HepG2 (cell line): ENCODE measurements at regions not wholly inside any gene's neighbourhood (a gene's known extent, or its start where the extent isn't known, plus 50 kb on each side); places are given as distances from the start of the nearest gene placed in this dataset.

ENCODE experiments used
- ATAC-seq: fragments of 200-7000 bp; cut with Tn5 transposase; 3 replicates; pipeline ENCODE4 v1.9.1; 2020; ENCODE audit warnings: mild to moderate bottlenecking, moderate library complexity
- BruUV-seq: library from RNA; stranded (reverse); fragments of 400-500 nt; replicated peaks from 2 replicates; lab custom pipeline; 2021; lab: Mats Ljungman, UMichigan
- CTCF ChIA-PET: fragments of 300-600 bp; formaldehyde crosslinking; extraction: SDS; loops from one replicate; lab custom pipeline; 2021; ENCODE audit warnings: low total read pairs, inconsistent platforms, low intra/inter-chr PET ratio; lab: Yijun Ruan, JAX
- POLR2A ChIA-PET: fragments of 350-600 bp; sonication (Branson Sonifier 250); formaldehyde crosslinking; loops from one replicate; lab custom pipeline; 2020; ENCODE audit warnings: antibody characterized with exemption, inconsistent platforms; lab: Yijun Ruan, JAX
- DNase-seq: peaks from one replicate; pipeline ENCODE4 v3.0.0-alpha.2; 2015; ENCODE audit warnings: low spot score
- FAIRE-seq: peaks from 3 replicates; lab custom pipeline; 2011; peaks lifted over from hg19 to GRCh38; lab: Jason Lieb, UNC
- H2AFZ ChIP-seq: one replicate; pipeline ENCODE4 v1.6.1; 2011; ENCODE audit warnings: low read length, inconsistent platforms
- H3K27ac ChIP-seq: fragments of 300-600 bp; 3 replicates; pipeline ENCODE4 v1.8.0; 2011; ENCODE audit warnings: mixed run types, mild to moderate bottlenecking, mixed read lengths, low read length, inconsistent platforms; ENCODE audit not compliant: insufficient read depth; ENCODE audit errors: extremely low read length
- H3K27me3 ChIP-seq, 2 experiments: fragments of 200-600 bp in 1 of 2; 2 replicates in 1 of 2; 3 replicates in 1 of 2; pipeline versions ENCODE4 v1.6.0 to v1.8.0; 2011; ENCODE audit warnings: low read length in 2 of 2, mild to moderate bottlenecking in 2 of 2, moderate library complexity in 2 of 2, inconsistent platforms in 1 of 2; ENCODE audit not compliant: insufficient read depth in 2 of 2, control insufficient read depth in 1 of 2
- H3K36me3 ChIP-seq, 2 experiments: fragments of 200-600 bp in 1 of 2; replicated peaks in 1 of 2; 2 replicates in 1 of 2; 3 replicates in 1 of 2; pipeline versions ENCODE4 v1.5.1 to v1.8.0; 2011; ENCODE audit warnings: low read length in 2 of 2, inconsistent platforms in 1 of 2; ENCODE audit not compliant: insufficient read depth in 2 of 2, control insufficient read depth in 1 of 2
- H3K4me1 ChIP-seq: 2 replicates; pipeline ENCODE4 v1.5.1; 2012; ENCODE audit warnings: low read length, inconsistent platforms; ENCODE audit not compliant: insufficient read depth
- H3K4me2 ChIP-seq: 2 replicates; pipeline ENCODE4 v1.6.0; 2011; ENCODE audit warnings: low read depth, low read length, inconsistent platforms
- H3K4me3 ChIP-seq, 3 experiments: fragments of 200-600 bp in 1 of 3; sonication (generic), shearing (Covaris generic) in 1 of 3; replicated peaks in 1 of 3; 2 replicates each; pipeline ENCODE4 v1.5.1; 2011 to 2016; ENCODE audit warnings: low read length in 3 of 3, inconsistent platforms in 2 of 3, low read depth in 2 of 3, mild to moderate bottlenecking in 2 of 3, control low read depth in 1 of 3, mixed read lengths in 1 of 3; ENCODE audit not compliant: insufficient read depth in 1 of 3
- H3K79me2 ChIP-seq: one replicate; pipeline ENCODE4 v1.6.1; 2011; ENCODE audit warnings: low read length, inconsistent platforms; ENCODE audit not compliant: insufficient read depth
- H3K9ac ChIP-seq: 2 replicates; pipeline ENCODE4 v1.6.0; 2011; ENCODE audit warnings: mild to moderate bottlenecking, low read depth, low read length, inconsistent platforms; ENCODE audit not compliant: insufficient read depth
- H3K9me3 ChIP-seq: 2 replicates; pipeline ENCODE4 v1.5.1; 2012; ENCODE audit warnings: mild to moderate bottlenecking, low read length
- H4K20me1 ChIP-seq: 2 replicates; pipeline ENCODE4 v1.6.0; 2011; ENCODE audit warnings: inconsistent platforms, mild to moderate bottlenecking, low read length, moderate library complexity; ENCODE audit not compliant: insufficient read depth
- MAFF ChIP-seq: IDR thresholded peaks from 2 replicates; pipeline ENCODE4 v1.6.1; 2011; ENCODE audit warnings: low read depth, low read length, improper control_type of control experiment
- MAFK ChIP-seq, 2 experiments: IDR thresholded peaks in 1 of 2; conservative IDR thresholded peaks in 1 of 2; 2 replicates each; pipeline ENCODE4 v1.6.1; 2011; ENCODE audit warnings: improper control_type of control experiment in 2 of 2, low read length in 2 of 2
- XBP1 ChIP-seq: sonication (generic); formaldehyde crosslinking; IDR thresholded peaks from 2 replicates; pipeline ENCODE4 v1.5.0; 2020; ENCODE audit warnings: missing genetic modification reagents
- ZMYM2 ChIP-seq: sonication (generic); formaldehyde crosslinking; IDR thresholded peaks from 2 replicates; pipeline ENCODE4 v1.8.0; 2022; ENCODE audit warnings: mild to moderate bottlenecking, missing genetic modification reagents
- ZNF10 ChIP-seq: sonication (generic); formaldehyde crosslinking; IDR thresholded peaks from 2 replicates; pipeline ENCODE4 v1.4.0; 2020; ENCODE audit warnings: mild to moderate bottlenecking, low read depth, missing genetic modification reagents, borderline replicate concordance
- ZNF234 ChIP-seq: sonication (generic); formaldehyde crosslinking; conservative IDR thresholded peaks from 2 replicates; pipeline ENCODE4 v1.5.1; 2020; ENCODE audit warnings: mild to moderate bottlenecking, missing genetic modification reagents
- ZNF556 ChIP-seq: sonication (generic); formaldehyde crosslinking; IDR thresholded peaks from 2 replicates; pipeline ENCODE4 v1.4.0; 2020; ENCODE audit warnings: mild to moderate bottlenecking, missing genetic modification reagents, borderline replicate concordance
- ZNF839 ChIP-seq: sonication (generic); formaldehyde crosslinking; IDR thresholded peaks from 2 replicates; pipeline ENCODE4 v1.4.0; 2020; ENCODE audit warnings: missing genetic modification reagents, mild to moderate bottlenecking, borderline replicate concordance
- WGBS: methylation state at CpG from one replicate; pipeline ENCODE4 v1.1.6; 2017; ENCODE audit warnings: low lambda C conversion rate; 5-methylcytosine and 5-hydroxymethylcytosine counted together
- in situ Hi-C: cut with HindIII; loops from 2 replicates; pipeline ENCODE4 v1.10.0; 2017; ENCODE audit warnings: low pct_unique_long_range_greater_than_20kb; ENCODE audit not compliant: extremely low pct_ligation_motif_present
- intact Hi-C: fragments of 100-400 bp; cut with micrococcal nuclease; formaldehyde crosslinking; loops from one replicate; pipeline ENCODE4 v1.10.0; 2022; ENCODE audit not compliant: unreplicated experiment
- TF ChIP-seq, protein P1 (sequence below): IDR thresholded peaks from 2 replicates; pipeline ENCODE4 v1.6.1; 2016; ENCODE audit warnings: control low read depth

DNA sequence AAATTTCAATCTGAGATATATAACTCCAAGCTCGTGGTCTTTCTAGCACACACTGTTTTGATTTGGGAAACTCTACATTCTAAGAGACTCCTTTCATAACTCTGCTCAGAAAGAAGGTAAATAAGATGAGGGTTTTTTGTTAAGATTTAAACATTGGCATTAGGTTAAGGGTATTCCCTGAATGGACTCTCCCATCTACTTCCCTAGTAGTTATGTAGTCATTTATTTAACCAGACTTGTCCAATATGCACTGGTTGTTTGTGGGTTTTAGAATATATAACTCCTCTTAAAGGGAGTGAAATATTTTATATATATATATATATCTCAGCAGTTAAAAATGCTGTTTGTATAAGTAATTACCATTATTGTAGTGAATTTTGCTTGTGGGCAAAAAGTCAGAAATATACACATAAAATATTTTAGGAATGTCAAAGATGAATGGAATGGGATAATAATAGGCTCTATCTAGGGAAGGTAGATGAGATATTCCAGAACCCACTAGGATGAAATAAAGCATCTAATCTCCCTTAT is 61.5 kb upstream of the WDR75 start (continued):
- TF ChIP-seq ZNF234 (CRISPR knock-in tag), result no peak

DNA sequence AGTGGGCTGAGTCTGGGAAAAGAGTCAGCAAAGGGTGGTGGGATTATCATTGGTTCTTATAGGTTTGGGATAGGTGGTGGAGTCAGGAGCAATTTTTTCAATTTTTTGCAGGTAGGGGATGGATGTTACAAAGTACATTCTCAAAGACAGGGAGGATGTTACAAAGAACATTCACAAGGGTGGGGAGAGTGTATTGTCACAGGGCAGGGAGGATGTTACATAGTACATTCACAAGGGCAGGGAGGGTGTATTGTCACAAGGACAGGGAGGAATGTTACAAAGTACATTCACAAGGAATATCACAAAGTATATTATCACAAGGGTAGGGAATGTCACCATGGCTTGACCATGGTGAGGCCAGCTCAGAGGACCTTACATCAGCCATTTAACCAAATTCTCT is 58.6 kb upstream of the WDR75 start:
- in situ Hi-C loops, result no loop called here
- TF ChIP-seq ZNF839 (CRISPR knock-in tag) (no peak), ZMYM2 (CRISPR knock-in tag) (no peak), ZNF556 (no peak)
- Histone ChIP-seq H3K4me2 (no peak overlapping the region), H3K4me3 (no peak overlapping the region), H3K9ac (no peak overlapping the region), H3K79me2 (no peaks in the 10 kb centered on the region), H3K27me3 (no peaks in the 10 kb centered on the region), H3K9me3 (no peaks in the 10 kb centered on the region), H3K27ac (no peak overlapping the region), H2AFZ (no peak overlapping the region), H3K4me1 (no peaks in the 10 kb centered on the region), H3K36me3 (no peaks in the 10 kb centered on the region), H4K20me1 (no peaks in the 10 kb centered on the region)
- no peak for DNase-seq
- no peak for FAIRE-seq
- intact Hi-C loops, result no loop called here
- no peak; the same call in 2 of the 3 replicates for ATAC-seq
- BruUV-seq, result no TSS peak
- ChIA-PET CTCF (no interaction called here), POLR2A (no interaction called here)

DNA sequence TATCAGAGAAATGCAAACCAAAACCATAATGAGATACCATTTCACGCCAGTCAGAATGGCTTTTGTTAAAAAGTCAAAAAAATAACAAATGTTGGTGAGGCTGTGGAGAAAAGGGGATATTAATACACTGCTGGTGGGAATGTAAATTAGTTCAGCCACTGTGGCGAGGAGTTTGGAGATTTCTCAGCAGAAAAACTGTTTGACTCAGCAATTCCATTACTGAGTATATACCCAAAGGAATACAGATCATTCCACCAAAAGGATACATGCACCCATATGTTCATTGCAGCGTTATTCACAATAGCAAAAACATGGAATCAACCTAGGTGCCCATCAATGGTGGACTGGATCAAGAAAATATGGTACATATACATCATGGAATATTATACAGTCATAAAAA is 54.5 kb upstream of the WDR75 start:
- intact Hi-C loops, result no loop called here
- Histone ChIP-seq H3K27ac (no peak overlapping the region), H3K9ac (no peak overlapping the region), H2AFZ (no peak overlapping the region), H3K4me2 (no peak overlapping the region), H4K20me1 (no peaks in the 10 kb centered on the region), H3K36me3 (no peaks in the 10 kb centered on the region), H3K79me2 (no peaks in the 10 kb centered on the region), H3K4me1 (no peaks in the 10 kb centered on the region), H3K4me3 (no peak overlapping the region), H3K9me3 (no peaks in the 10 kb centered on the region), H3K27me3 (no peaks in the 10 kb centered on the region)
- FAIRE-seq, result no peak
- no TSS peak for BruUV-seq
- POLR2A ChIA-PET, result no interaction called here
- no peak for DNase-seq
- CTCF ChIA-PET, result no interaction called here
- ATAC-seq, result no peak
- in situ Hi-C loops, result no loop called here
- WGBS, result 10% methylated on average over 3 of the region's 3 CpGs
- peak in 1 of 2 experiments; percentile 67; a peak in 2 of 4 replicates for TF ChIP-seq MAFK (conservative IDR thresholded peaks at IDR 0.05 in 1 of 2, IDR thresholded peaks at IDR 0.05 in 1 of 2; ENCODE audit: low read length in 2 of 2)
- TF ChIP-seq MAFF, result 0 out of 2 replicates have a peak, but pooled peaks have one; percentile 26
- TF ChIP-seq, protein P1, sequence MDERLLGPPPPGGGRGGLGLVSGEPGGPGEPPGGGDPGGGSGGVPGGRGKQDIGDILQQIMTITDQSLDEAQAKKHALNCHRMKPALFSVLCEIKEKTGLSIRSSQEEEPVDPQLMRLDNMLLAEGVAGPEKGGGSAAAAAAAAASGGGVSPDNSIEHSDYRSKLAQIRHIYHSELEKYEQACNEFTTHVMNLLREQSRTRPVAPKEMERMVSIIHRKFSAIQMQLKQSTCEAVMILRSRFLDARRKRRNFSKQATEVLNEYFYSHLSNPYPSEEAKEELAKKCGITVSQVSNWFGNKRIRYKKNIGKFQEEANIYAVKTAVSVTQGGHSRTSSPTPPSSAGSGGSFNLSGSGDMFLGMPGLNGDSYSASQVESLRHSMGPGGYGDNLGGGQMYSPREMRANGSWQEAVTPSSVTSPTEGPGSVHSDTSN, result no peak
- TF ChIP-seq XBP1 (CRISPR knock-in tag), result no peak
- TF ChIP-seq ZNF10, result no peak
- TF ChIP-seq, all 625 proteins: peak for 2
